ENCODE measurements at regions not wholly inside any gene's neighbourhood (a gene's known extent, or its start where the extent isn't known, plus 50 kb on each side); places are given as distances from the start of the nearest gene placed in this dataset.

DNA sequence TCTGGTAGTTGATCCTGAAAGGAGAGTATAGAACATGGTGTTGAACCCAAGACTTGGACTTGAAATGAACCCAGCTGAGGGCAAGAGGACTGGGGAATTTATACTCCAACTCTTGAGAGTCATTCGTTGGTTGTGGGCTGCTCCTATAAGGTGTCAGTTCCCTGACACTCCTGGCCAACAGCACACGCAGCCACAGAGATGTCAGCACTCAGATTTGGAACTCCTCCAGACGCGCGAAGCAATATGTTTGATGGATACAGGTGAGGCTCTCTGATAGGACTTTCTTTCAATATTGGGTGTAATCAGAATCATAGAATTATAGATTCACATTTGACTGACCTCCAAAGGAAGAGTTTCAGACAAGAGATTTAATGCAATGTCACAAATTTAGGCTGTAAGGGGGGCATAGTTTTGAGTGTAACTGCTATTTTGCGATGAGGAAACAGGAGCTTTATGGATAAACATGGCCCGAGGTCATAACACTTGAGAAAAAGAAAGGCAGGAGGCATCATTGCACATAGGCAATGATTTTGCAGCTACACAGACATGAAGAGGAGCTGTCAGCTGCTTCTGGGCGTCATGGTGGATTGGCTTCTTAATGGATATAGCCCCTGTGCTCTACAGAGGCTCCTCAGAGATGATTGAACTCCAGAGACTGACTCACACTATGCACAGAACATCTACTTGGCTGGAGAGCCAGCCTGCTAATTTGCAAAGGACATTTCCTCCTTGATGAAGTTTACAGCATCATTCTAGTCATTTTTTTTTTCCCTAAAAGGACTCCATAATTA lies 569.2 kb upstream of the RGMA start:
- Histone ChIP-seq H3K4me2 (ENCODE audit: low read length) (no peak overlapping the region), H3K4ac (ENCODE audit: low read depth, low read length) (no peak overlapping the region), H3K79me1 (ENCODE audit: low read length) (no peaks in the 10 kb centered on the region), H2BK5ac (ENCODE audit: low read length) (no peak overlapping the region), H3K4me3 (ENCODE audit: low read length) (no peak overlapping the region), H3K18ac (ENCODE audit: low read length) (no peak overlapping the region), H2BK120ac (ENCODE audit: low read depth, low read length) (no peak overlapping the region), H2BK15ac (replicated peaks; ENCODE audit: low read depth) (no peak overlapping the region), H3K56ac (ENCODE audit: low read length) (no peak overlapping the region), H3K27ac (ENCODE audit: low read depth, low read length) (no peak overlapping the region), H4K8ac (ENCODE audit: low read depth, low read length) (no peak overlapping the region), H3K23ac (ENCODE audit: low read length) (no peak overlapping the region), H3K79me2 (ENCODE audit: control insufficient read depth, insufficient read depth, low read length) (no peaks in the 10 kb centered on the region), H3K27me3 (ENCODE audit: insufficient read depth, low read length, poor library complexity) (no peaks in the 10 kb centered on the region), H3K4me1 (ENCODE audit: control insufficient read depth, low read depth, low read length) (no peaks in the 10 kb centered on the region), H3K9ac (ENCODE audit: low read length) (no peak overlapping the region), H2AK5ac (ENCODE audit: low read length) (no peak overlapping the region), H4K5ac (ENCODE audit: low read length) (no peak overlapping the region), H3K36me3 (ENCODE audit: control insufficient read depth, insufficient read depth, low read length) (no peaks in the 10 kb centered on the region)
- WGBS (ENCODE audit: extremely low coverage, insufficient coverage, low lambda C conversion rate): no CpG with 5 or more reads among the region's 8 CpGs
- no peak for DNase-seq

DNA sequence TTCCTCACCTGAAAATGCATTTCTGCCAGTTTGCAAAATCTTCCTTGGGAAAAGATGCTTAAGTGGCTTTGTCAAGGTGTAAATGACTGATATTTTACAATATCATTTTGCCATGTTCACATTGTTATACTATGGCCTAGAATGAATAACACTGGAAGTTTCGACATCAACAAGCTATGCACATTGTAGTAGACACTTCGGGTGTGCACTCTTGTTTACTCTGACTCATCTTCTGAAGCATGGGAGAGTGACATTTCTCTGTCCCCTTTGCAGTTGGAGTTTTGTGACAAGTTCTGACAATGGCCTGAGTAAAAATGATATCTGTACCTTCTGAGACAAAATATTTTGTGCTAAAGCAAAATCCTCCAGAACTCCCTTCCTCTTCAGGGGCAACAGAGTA lies 567.0 kb upstream of the RGMA start:
- Histone ChIP-seq H2BK5ac (ENCODE audit: low read length) (no peak overlapping the region), H3K4me1 (ENCODE audit: control insufficient read depth, low read depth, low read length) (no peaks in the 10 kb centered on the region), H3K4ac (ENCODE audit: low read depth, low read length) (no peak overlapping the region), H3K23ac (ENCODE audit: low read length) (no peak overlapping the region), H3K4me3 (ENCODE audit: low read length) (no peak overlapping the region), H3K4me2 (ENCODE audit: low read length) (no peak overlapping the region), H2BK15ac (replicated peaks; ENCODE audit: low read depth) (no peak overlapping the region), H3K56ac (ENCODE audit: low read length) (no peak overlapping the region), H4K8ac (ENCODE audit: low read depth, low read length) (no peak overlapping the region), H3K36me3 (ENCODE audit: control insufficient read depth, insufficient read depth, low read length) (no peaks in the 10 kb centered on the region), H4K5ac (ENCODE audit: low read length) (no peak overlapping the region), H3K27me3 (ENCODE audit: insufficient read depth, low read length, poor library complexity) (no peaks in the 10 kb centered on the region), H3K79me1 (ENCODE audit: low read length) (no peaks in the 10 kb centered on the region), H3K9ac (ENCODE audit: low read length) (no peak overlapping the region), H3K27ac (ENCODE audit: low read depth, low read length) (no peak overlapping the region), H2BK120ac (ENCODE audit: low read depth, low read length) (no peak overlapping the region), H2AK5ac (ENCODE audit: low read length) (no peak overlapping the region), H3K18ac (ENCODE audit: low read length) (no peak overlapping the region), H3K79me2 (ENCODE audit: control insufficient read depth, insufficient read depth, low read length) (no peaks in the 10 kb centered on the region)
- no peak for DNase-seq
- WGBS (ENCODE audit: extremely low coverage, insufficient coverage, low lambda C conversion rate): no CpG with 5 or more reads among the region's 2 CpGs

DNA sequence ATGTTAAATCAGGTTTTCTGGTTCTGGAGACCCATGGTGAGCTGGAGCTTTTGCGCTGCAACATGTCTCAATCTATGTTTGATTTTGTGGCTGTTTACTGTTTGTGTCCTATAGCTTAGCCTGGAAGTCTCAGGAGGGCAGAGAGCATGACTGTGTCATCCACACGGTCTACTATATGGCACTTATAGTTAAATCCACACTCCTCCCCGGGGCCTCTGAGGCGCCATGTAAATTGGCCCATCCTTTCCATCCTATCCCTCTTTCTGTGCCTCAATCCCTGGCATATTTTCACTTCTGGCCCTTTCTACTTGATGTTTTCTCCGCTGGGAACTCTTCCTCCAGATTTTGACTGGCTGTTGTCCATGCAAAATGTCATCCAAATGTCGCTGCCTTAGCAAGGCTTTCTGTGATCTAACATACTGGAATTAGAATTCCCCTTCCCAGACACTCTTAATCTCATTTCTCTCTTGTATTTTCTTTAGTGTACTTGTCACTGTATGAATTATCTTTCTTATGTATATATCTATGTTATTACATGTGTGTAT lies 560.8 kb upstream of the RGMA start:
- DNase-seq: no peak
- Histone ChIP-seq H3K4me1 (ENCODE audit: control insufficient read depth, low read depth, low read length) (no peaks in the 10 kb centered on the region), H3K27ac (ENCODE audit: low read depth, low read length) (no peak overlapping the region), H3K27me3 (ENCODE audit: insufficient read depth, low read length, poor library complexity) (no peaks in the 10 kb centered on the region), H3K79me1 (ENCODE audit: low read length) (no peaks in the 10 kb centered on the region), H3K4ac (ENCODE audit: low read depth, low read length) (no peak overlapping the region), H3K56ac (ENCODE audit: low read length) (no peak overlapping the region), H3K23ac (ENCODE audit: low read length) (no peak overlapping the region), H3K9ac (ENCODE audit: low read length) (no peak overlapping the region), H3K36me3 (ENCODE audit: control insufficient read depth, insufficient read depth, low read length) (no peaks in the 10 kb centered on the region), H3K4me2 (ENCODE audit: low read length) (no peak overlapping the region), H3K4me3 (ENCODE audit: low read length) (no peak overlapping the region), H4K5ac (ENCODE audit: low read length) (no peak overlapping the region), H2BK5ac (ENCODE audit: low read length) (no peak overlapping the region), H2BK15ac (replicated peaks; ENCODE audit: low read depth) (no peak overlapping the region), H2AK5ac (ENCODE audit: low read length) (no peak overlapping the region), H3K18ac (ENCODE audit: low read length) (no peak overlapping the region), H3K79me2 (ENCODE audit: control insufficient read depth, insufficient read depth, low read length) (no peaks in the 10 kb centered on the region), H4K8ac (ENCODE audit: low read depth, low read length) (no peak overlapping the region), H2BK120ac (ENCODE audit: low read depth, low read length) (no peak overlapping the region)
- no CpG with 5 or more reads among the region's 6 CpGs for WGBS (ENCODE audit: extremely low coverage, insufficient coverage, low lambda C conversion rate)

DNA sequence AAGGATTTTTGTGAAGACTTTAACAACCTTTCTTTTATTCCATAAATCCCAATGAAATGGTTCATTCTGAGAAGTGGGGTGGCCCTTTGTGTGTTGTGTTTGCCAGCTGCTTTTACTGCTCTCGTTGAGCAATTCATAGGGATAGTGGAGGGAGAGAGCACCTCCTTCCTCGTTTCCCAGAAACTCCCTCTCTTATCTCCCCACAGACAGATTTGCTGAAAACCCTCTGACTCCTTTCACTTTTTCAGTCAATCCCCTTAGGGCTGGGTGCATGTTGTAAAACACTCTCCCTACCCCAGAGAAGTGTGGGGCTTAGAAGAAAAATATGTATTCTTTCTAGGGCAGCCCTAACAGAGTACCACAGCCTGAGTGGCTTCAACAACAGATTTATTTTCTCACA lies 557.2 kb upstream of the RGMA start:
- Histone ChIP-seq H2BK15ac (replicated peaks; ENCODE audit: low read depth) (no peak overlapping the region), H3K79me2 (ENCODE audit: control insufficient read depth, insufficient read depth, low read length) (no peaks in the 10 kb centered on the region), H3K4ac (ENCODE audit: low read depth, low read length) (no peak overlapping the region), H3K4me1 (ENCODE audit: control insufficient read depth, low read depth, low read length) (no peaks in the 10 kb centered on the region), H2AK5ac (ENCODE audit: low read length) (no peak overlapping the region), H3K9ac (ENCODE audit: low read length) (no peak overlapping the region), H4K8ac (ENCODE audit: low read depth, low read length) (no peak overlapping the region), H2BK120ac (ENCODE audit: low read depth, low read length) (no peak overlapping the region), H3K4me2 (ENCODE audit: low read length) (no peak overlapping the region), H3K23ac (ENCODE audit: low read length) (no peak overlapping the region), H3K56ac (ENCODE audit: low read length) (no peak overlapping the region), H4K5ac (ENCODE audit: low read length) (no peak overlapping the region), H3K36me3 (ENCODE audit: control insufficient read depth, insufficient read depth, low read length) (no peaks in the 10 kb centered on the region), H3K79me1 (ENCODE audit: low read length) (no peaks in the 10 kb centered on the region), H3K27me3 (ENCODE audit: insufficient read depth, low read length, poor library complexity) (no peaks in the 10 kb centered on the region), H3K18ac (ENCODE audit: low read length) (no peak overlapping the region), H3K27ac (ENCODE audit: low read depth, low read length) (no peak overlapping the region), H2BK5ac (ENCODE audit: low read length) (no peak overlapping the region), H3K4me3 (ENCODE audit: low read length) (no peak overlapping the region)
- no peak for DNase-seq
- WGBS (ENCODE audit: extremely low coverage, insufficient coverage, low lambda C conversion rate): no CpG with 5 or more reads among the region's 2 CpGs

DNA sequence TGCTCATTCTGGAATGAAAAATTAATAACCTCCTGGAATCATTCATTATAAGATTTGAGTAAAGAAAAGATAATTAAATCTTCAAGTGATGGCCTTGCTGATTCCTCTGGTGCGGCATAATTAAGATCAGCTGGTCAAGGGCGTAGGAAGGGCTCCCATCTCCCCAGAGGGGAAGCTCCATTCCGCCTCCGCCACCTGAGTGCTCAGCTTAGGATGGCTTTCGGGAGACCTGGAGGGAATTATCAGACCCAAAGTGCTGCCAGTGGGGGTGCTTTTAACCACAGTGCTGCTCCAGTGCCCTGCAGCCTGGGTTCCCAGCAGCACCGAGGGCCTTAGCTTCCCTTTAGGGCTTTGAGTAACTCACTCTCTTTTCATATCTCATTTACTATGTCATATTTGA lies 556.6 kb upstream of the RGMA start:
- Histone ChIP-seq H3K79me1 (ENCODE audit: low read length) (no peaks in the 10 kb centered on the region), H3K36me3 (ENCODE audit: control insufficient read depth, insufficient read depth, low read length) (no peaks in the 10 kb centered on the region), H3K4me3 (ENCODE audit: low read length) (no peak overlapping the region), H4K5ac (ENCODE audit: low read length) (no peak overlapping the region), H3K23ac (ENCODE audit: low read length) (no peak overlapping the region), H3K9ac (ENCODE audit: low read length) (no peak overlapping the region), H3K4me1 (ENCODE audit: control insufficient read depth, low read depth, low read length) (no peaks in the 10 kb centered on the region), H2BK5ac (ENCODE audit: low read length) (no peak overlapping the region), H3K27ac (ENCODE audit: low read depth, low read length) (no peak overlapping the region), H3K27me3 (ENCODE audit: insufficient read depth, low read length, poor library complexity) (no peaks in the 10 kb centered on the region), H3K18ac (ENCODE audit: low read length) (no peak overlapping the region), H4K8ac (ENCODE audit: low read depth, low read length) (no peak overlapping the region), H2BK120ac (ENCODE audit: low read depth, low read length) (no peak overlapping the region), H3K4ac (ENCODE audit: low read depth, low read length) (no peak overlapping the region), H2BK15ac (replicated peaks; ENCODE audit: low read depth) (no peak overlapping the region), H2AK5ac (ENCODE audit: low read length) (no peak overlapping the region), H3K56ac (ENCODE audit: low read length) (no peak overlapping the region), H3K79me2 (ENCODE audit: control insufficient read depth, insufficient read depth, low read length) (no peaks in the 10 kb centered on the region), H3K4me2 (ENCODE audit: low read length) (no peak overlapping the region)
- no CpG with 5 or more reads among the region's 6 CpGs for WGBS (ENCODE audit: extremely low coverage, insufficient coverage, low lambda C conversion rate)
- no peak for DNase-seq

DNA sequence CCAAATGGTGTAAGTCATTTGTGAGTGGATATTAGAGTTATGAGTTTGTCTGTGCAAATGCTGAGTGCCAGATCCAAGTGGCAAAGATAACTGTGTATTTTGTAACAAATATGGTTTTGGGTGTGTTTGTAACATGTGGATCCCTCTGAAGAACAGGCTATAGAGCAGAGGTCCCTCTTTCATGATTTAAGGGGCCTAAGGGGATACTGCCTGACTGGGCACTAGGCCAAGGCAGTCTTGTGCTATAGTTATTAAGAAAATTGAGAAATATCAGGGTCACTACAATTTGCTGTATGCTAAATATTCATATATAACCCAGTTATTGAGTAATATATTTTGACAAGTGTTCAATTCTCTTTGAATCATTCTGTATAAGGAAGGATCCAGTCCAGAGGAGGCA lies 555.6 kb upstream of the RGMA start:
- Histone ChIP-seq H3K4me2 (ENCODE audit: low read length) (no peak overlapping the region), H3K56ac (ENCODE audit: low read length) (no peak overlapping the region), H3K23ac (ENCODE audit: low read length) (no peak overlapping the region), H3K36me3 (ENCODE audit: control insufficient read depth, insufficient read depth, low read length) (no peaks in the 10 kb centered on the region), H3K27me3 (ENCODE audit: insufficient read depth, low read length, poor library complexity) (no peaks in the 10 kb centered on the region), H2BK15ac (replicated peaks; ENCODE audit: low read depth) (no peak overlapping the region), H3K4me1 (ENCODE audit: control insufficient read depth, low read depth, low read length) (no peaks in the 10 kb centered on the region), H4K5ac (ENCODE audit: low read length) (no peak overlapping the region), H3K9ac (ENCODE audit: low read length) (no peak overlapping the region), H2BK120ac (ENCODE audit: low read depth, low read length) (no peak overlapping the region), H3K4me3 (ENCODE audit: low read length) (no peak overlapping the region), H3K18ac (ENCODE audit: low read length) (no peak overlapping the region), H3K27ac (ENCODE audit: low read depth, low read length) (no peak overlapping the region), H3K4ac (ENCODE audit: low read depth, low read length) (no peak overlapping the region), H4K8ac (ENCODE audit: low read depth, low read length) (no peak overlapping the region), H2BK5ac (ENCODE audit: low read length) (no peak overlapping the region), H2AK5ac (ENCODE audit: low read length) (no peak overlapping the region), H3K79me2 (ENCODE audit: control insufficient read depth, insufficient read depth, low read length) (no peaks in the 10 kb centered on the region), H3K79me1 (ENCODE audit: low read length) (no peaks in the 10 kb centered on the region)
- no peak for DNase-seq
